ENCODE measurements at regions not wholly inside any gene's neighbourhood (a gene's known extent, or its start where the extent isn't known, plus 50 kb on each side); places are given as distances from the start of the nearest gene placed in this dataset.

DNA sequence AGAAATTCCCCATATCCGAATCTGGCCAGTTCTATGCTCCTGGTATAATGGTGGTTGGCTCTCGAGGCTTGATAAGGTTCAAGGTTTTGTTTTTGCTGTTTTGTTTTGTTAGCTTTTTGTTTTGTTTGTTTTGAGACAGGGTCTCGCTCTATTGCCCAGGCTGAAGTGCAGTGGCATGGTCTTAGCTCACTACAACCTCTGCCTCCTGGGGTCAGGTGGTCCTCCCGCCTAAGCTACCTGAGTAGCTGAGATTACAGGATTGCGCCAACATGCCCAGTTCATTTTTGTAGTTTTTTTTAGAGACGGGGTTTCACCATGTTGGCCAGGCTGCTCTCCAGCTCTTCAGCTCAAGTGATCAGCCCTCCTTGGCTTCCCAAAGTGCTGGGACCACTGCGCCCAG lies 109.1 kb upstream of the ERRFI1 start (continued):
- TF ChIP-seq, protein P1, sequence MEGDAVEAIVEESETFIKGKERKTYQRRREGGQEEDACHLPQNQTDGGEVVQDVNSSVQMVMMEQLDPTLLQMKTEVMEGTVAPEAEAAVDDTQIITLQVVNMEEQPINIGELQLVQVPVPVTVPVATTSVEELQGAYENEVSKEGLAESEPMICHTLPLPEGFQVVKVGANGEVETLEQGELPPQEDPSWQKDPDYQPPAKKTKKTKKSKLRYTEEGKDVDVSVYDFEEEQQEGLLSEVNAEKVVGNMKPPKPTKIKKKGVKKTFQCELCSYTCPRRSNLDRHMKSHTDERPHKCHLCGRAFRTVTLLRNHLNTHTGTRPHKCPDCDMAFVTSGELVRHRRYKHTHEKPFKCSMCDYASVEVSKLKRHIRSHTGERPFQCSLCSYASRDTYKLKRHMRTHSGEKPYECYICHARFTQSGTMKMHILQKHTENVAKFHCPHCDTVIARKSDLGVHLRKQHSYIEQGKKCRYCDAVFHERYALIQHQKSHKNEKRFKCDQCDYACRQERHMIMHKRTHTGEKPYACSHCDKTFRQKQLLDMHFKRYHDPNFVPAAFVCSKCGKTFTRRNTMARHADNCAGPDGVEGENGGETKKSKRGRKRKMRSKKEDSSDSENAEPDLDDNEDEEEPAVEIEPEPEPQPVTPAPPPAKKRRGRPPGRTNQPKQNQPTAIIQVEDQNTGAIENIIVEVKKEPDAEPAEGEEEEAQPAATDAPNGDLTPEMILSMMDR (IDR thresholded peaks at IDR 0.05; ENCODE audit: control extremely low read depth in 1 of 3, insufficient read depth in 1 of 3, low read depth in 1 of 3, low read length in 3 of 3) = no peak
- TF ChIP-seq RXRA (IDR thresholded peaks at IDR 0.05; ENCODE audit: insufficient read depth, low read depth, low read length) = no peak
- no peak for TF ChIP-seq JUND (IDR thresholded peaks at IDR 0.05; ENCODE audit: low read length)
- TF ChIP-seq EZH2 (IDR thresholded peaks at IDR 0.05; ENCODE audit: low read depth, low read length, severe bottlenecking) = no peak
- no peak for TF ChIP-seq CEBPB (IDR thresholded peaks at IDR 0.05; ENCODE audit: low read depth, low read length)
- no peak for TF ChIP-seq TEAD4 (IDR thresholded peaks at IDR 0.05; ENCODE audit: low read depth, low read length)
- no peak for TF ChIP-seq RNF2 (IDR thresholded peaks at IDR 0.05; ENCODE audit: borderline replicate concordance, low read depth, low read length, missing control alignments, poor library complexity, severe bottlenecking)

Data from H1 (cell line).